NT2/D1 (cell line): ENCODE measurements at regions not wholly inside any gene's neighbourhood (a gene's known extent, or its start where the extent isn't known, plus 50 kb on each side); places are given as distances from the start of the nearest gene placed in this dataset.

Experiments
- YY1 ChIP-seq: IDR thresholded peaks from 2 replicates; pipeline ENCODE4 v1.6.1; 2011; ENCODE audit not compliant: insufficient read length, insufficient read depth
- ZNF274 ChIP-seq: IDR thresholded peaks from 2 replicates; pipeline ENCODE4 v1.6.1; 2011; ENCODE audit warnings: mild to moderate bottlenecking, low read depth, low read length

DNA sequence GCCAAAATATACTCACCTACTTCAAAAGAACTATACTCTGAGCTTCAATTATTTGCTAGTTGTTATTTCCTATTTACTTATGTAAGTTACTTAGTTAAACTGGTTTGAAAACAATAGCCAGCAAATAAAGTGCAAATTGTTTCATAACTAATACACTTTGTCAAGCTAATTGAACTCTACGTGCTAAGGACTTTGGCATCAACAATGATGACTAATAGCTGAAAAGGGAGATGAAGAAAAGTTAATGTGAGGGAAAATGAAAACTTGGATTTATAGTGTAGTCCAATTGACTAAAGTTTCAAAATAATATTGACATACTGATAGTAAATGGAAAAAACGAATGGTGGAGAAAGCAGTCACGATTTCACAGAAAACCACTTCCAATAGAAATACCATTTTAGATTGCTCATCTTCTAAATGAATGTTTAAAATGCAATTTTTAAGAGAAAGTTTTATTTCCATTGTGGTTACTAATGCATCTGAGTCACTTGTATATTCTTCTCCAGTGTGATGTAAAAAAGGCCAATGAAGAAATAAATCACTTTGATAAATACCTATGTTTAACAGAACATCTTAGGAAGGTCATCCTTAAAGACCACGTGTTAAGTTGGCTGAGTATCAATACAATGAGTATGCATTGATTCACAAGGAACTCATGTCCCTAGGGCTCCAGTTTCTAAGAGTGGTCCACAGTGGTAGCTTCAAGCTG lies 455.2 kb downstream of the LTN1 start:
- no peak for TF ChIP-seq ZNF274
- TF ChIP-seq YY1: no peak
